Keratinocyte (primary cell): ENCODE measurements at regions not wholly inside any gene's neighbourhood (a gene's known extent, or its start where the extent isn't known, plus 50 kb on each side); places are given as distances from the start of the nearest gene placed in this dataset.

Source experiments
- EZH2 ChIP-seq: IDR thresholded peaks from one replicate; pipeline ENCODE4 v1.6.1; 2012; ENCODE audit warnings: inconsistent platforms, mild to moderate bottlenecking, low read length, moderate library complexity
- TF ChIP-seq, protein P1 (sequence below), 3 experiments: IDR thresholded peaks in 1 of 3; conservative IDR thresholded peaks in 1 of 3; optimal IDR thresholded peaks in 1 of 3; 2 replicates in 2 of 3; 3 replicates in 1 of 3; pipeline versions ENCODE3 to v1.5.1; 2011; ENCODE audit warnings: low read length in 3 of 3, mild to moderate bottlenecking in 3 of 3, moderate library complexity in 2 of 3, control low read depth in 1 of 3, inconsistent platforms in 1 of 3; ENCODE audit not compliant: insufficient read depth in 2 of 3; ENCODE audit errors: extremely low read depth in 1 of 3

DNA sequence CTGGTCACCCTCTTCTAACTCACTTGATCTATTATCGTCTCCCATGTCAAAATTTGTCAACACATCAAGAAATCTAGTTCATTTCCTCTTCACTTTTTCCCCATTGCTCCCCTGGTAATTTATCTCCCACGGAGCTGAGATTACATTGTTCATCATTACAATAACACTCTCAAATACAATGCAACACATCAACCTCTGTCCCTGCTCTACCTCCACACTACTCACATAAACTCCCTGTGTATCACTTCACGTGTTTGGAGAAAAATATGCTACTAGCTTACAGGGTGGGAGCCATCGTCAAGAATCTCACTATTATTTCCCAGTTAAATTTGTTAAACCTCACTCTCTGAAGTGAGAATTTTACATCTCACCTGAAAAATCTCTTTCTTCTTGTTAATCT is 1006.4 kb downstream of the ARAP2 start:
- TF ChIP-seq, protein P1, sequence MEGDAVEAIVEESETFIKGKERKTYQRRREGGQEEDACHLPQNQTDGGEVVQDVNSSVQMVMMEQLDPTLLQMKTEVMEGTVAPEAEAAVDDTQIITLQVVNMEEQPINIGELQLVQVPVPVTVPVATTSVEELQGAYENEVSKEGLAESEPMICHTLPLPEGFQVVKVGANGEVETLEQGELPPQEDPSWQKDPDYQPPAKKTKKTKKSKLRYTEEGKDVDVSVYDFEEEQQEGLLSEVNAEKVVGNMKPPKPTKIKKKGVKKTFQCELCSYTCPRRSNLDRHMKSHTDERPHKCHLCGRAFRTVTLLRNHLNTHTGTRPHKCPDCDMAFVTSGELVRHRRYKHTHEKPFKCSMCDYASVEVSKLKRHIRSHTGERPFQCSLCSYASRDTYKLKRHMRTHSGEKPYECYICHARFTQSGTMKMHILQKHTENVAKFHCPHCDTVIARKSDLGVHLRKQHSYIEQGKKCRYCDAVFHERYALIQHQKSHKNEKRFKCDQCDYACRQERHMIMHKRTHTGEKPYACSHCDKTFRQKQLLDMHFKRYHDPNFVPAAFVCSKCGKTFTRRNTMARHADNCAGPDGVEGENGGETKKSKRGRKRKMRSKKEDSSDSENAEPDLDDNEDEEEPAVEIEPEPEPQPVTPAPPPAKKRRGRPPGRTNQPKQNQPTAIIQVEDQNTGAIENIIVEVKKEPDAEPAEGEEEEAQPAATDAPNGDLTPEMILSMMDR (optimal IDR thresholded peaks at IDR 0.05 in 1 of 3, IDR thresholded peaks at IDR 0.05 in 1 of 3, conservative IDR thresholded peaks at IDR 0.05 in 1 of 3; ENCODE audit: extremely low read depth in 1 of 3, insufficient read depth in 2 of 3, low read length in 3 of 3) = no peak
- TF ChIP-seq EZH2 = no peak
